ENCODE measurements at regions not wholly inside any gene's neighbourhood (a gene's known extent, or its start where the extent isn't known, plus 50 kb on each side); places are given as distances from the start of the nearest gene placed in this dataset.

GRCh38 chr4:134754301-134755019 is 552.9 kb upstream of the PABPC4L start:
- H3K79me2 ChIP-seq (ENCODE audit: insufficient read depth, low read length), result no peaks in the 10 kb centered on the region
- no peak overlapping the region for H3K27ac ChIP-seq (ENCODE audit: low read depth, low read length)
- H3K4me3 ChIP-seq (ENCODE audit: insufficient read depth, low read length, poor library complexity, severe bottlenecking), result no peak overlapping the region
- no peaks in the 10 kb centered on the region for H3K9me3 ChIP-seq (ENCODE audit: insufficient read depth, low read length)
- H3K9me2 ChIP-seq (replicated peaks; ENCODE audit: insufficient read depth, low read length), result no peaks in the 10 kb centered on the region
- no peak overlapping the region for H2AFZ ChIP-seq (ENCODE audit: low read depth, low read length, severe bottlenecking)
- H4K20me1 ChIP-seq (ENCODE audit: low read depth, low read length), result no peaks in the 10 kb centered on the region
- no peaks in the 10 kb centered on the region for H3K36me3 ChIP-seq (ENCODE audit: low read length)
- H3K9ac ChIP-seq (ENCODE audit: low read length), result no peak overlapping the region
- no peaks in the 10 kb centered on the region for H3K27me3 ChIP-seq (ENCODE audit: low read length)
- H3F3A ChIP-seq (ENCODE audit: insufficient read depth), result no peaks in the 10 kb centered on the region
- H3K4me2 ChIP-seq (ENCODE audit: low read depth, low read length, poor library complexity, severe bottlenecking), result no peak overlapping the region
- TF ChIP-seq EZH2phosphoT487 (conservative IDR thresholded peaks at IDR 0.05; ENCODE audit: low read length), result no peak
- TF ChIP-seq CTCF (IDR thresholded peaks at IDR 0.05; ENCODE audit: insufficient read depth, low read length, poor library complexity, severe bottlenecking), result no peak

- no peaks in the 10 kb centered on the region for H3K9me3 ChIP-seq (ENCODE audit: insufficient read depth, low read length)
- TF ChIP-seq CTCF (IDR thresholded peaks at IDR 0.05; ENCODE audit: insufficient read depth, low read length, poor library complexity, severe bottlenecking), result no peak
- no peak for TF ChIP-seq EZH2phosphoT487 (conservative IDR thresholded peaks at IDR 0.05; ENCODE audit: low read length)
- H3K27ac ChIP-seq (ENCODE audit: low read depth, low read length), result no peak overlapping the region
- H3K27me3 ChIP-seq (ENCODE audit: low read length), result no peaks in the 10 kb centered on the region
- no peak overlapping the region for H2AFZ ChIP-seq (ENCODE audit: low read depth, low read length, severe bottlenecking)
- H3K4me2 ChIP-seq (ENCODE audit: low read depth, low read length, poor library complexity, severe bottlenecking), result no peak overlapping the region
- no peaks in the 10 kb centered on the region for H3K79me2 ChIP-seq (ENCODE audit: insufficient read depth, low read length)
- no peak overlapping the region for H3K4me3 ChIP-seq (ENCODE audit: insufficient read depth, low read length, poor library complexity, severe bottlenecking)
- no peaks in the 10 kb centered on the region for H3K36me3 ChIP-seq (ENCODE audit: low read length)
- no peaks in the 10 kb centered on the region for H4K20me1 ChIP-seq (ENCODE audit: low read depth, low read length)
- no peaks in the 10 kb centered on the region for H3K9me2 ChIP-seq (replicated peaks; ENCODE audit: insufficient read depth, low read length)
- H3F3A ChIP-seq (ENCODE audit: insufficient read depth), result no peaks in the 10 kb centered on the region
- H3K9ac ChIP-seq (ENCODE audit: low read length), result no peak overlapping the region
These were observed 551.8 kb upstream of the PABPC4L start for GRCh38 chr4:134753390-134753789.

- H3K79me2 ChIP-seq (ENCODE audit: insufficient read depth, low read length), result no peaks in the 10 kb centered on the region
- H3K4me2 ChIP-seq (ENCODE audit: low read depth, low read length, poor library complexity, severe bottlenecking), result no peak overlapping the region
- no peak overlapping the region for H3K4me3 ChIP-seq (ENCODE audit: insufficient read depth, low read length, poor library complexity, severe bottlenecking)
- H4K20me1 ChIP-seq (ENCODE audit: low read depth, low read length), result no peaks in the 10 kb centered on the region
- H3F3A ChIP-seq (ENCODE audit: insufficient read depth), result no peaks in the 10 kb centered on the region
- H3K27ac ChIP-seq (ENCODE audit: low read depth, low read length), result no peak overlapping the region
- H3K27me3 ChIP-seq (ENCODE audit: low read length), result no peaks in the 10 kb centered on the region
- TF ChIP-seq CTCF (IDR thresholded peaks at IDR 0.05; ENCODE audit: insufficient read depth, low read length, poor library complexity, severe bottlenecking), result no peak
- no peak for TF ChIP-seq EZH2phosphoT487 (conservative IDR thresholded peaks at IDR 0.05; ENCODE audit: low read length)
- no peak overlapping the region for H3K9ac ChIP-seq (ENCODE audit: low read length)
- H2AFZ ChIP-seq (ENCODE audit: low read depth, low read length, severe bottlenecking), result no peak overlapping the region
- no peaks in the 10 kb centered on the region for H3K9me3 ChIP-seq (ENCODE audit: insufficient read depth, low read length)
- H3K36me3 ChIP-seq (ENCODE audit: low read length), result no peaks in the 10 kb centered on the region
- no peaks in the 10 kb centered on the region for H3K9me2 ChIP-seq (replicated peaks; ENCODE audit: insufficient read depth, low read length)
These were observed 545.7 kb upstream of the PABPC4L start for GRCh38 chr4:134747108-134747805.

Measured in SU-DHL-6 (cell line).